HEK293T (cell line): ENCODE measurements at regions not wholly inside any gene's neighbourhood (a gene's known extent, or its start where the extent isn't known, plus 50 kb on each side); places are given as distances from the start of the nearest gene placed in this dataset.

Experiments
- L3MBTL2 ChIP-seq: fragments of 450-650 bp; conservative IDR thresholded peaks from 2 replicates; pipeline ENCODE4 v1.6.1; 2016; ENCODE audit warnings: mild to moderate bottlenecking
- NFRKB ChIP-seq: fragments of 450-650 bp; IDR thresholded peaks from 2 replicates; pipeline ENCODE4 v1.6.1; 2016; ENCODE audit warnings: mild to moderate bottlenecking, moderate library complexity
- SP1 ChIP-seq: fragments of 450-650 bp; IDR thresholded peaks from 2 replicates; pipeline ENCODE4 v1.6.1; 2017
- TARDBP ChIP-seq: fragments of 450-650 bp; IDR thresholded peaks from 2 replicates; pipeline ENCODE4 v1.6.1; 2016
- ZNF384 ChIP-seq: fragments of 450-650 bp; IDR thresholded peaks from 2 replicates; pipeline ENCODE4 v1.6.1; 2016

- TF ChIP-seq ZNF384 (no peak), SP1 (no peak), NFRKB (no peak), TARDBP (no peak), L3MBTL2 (no peak)
Measured at GRCh38 chr5:57408285-57408684, 74.3 kb downstream of the ACTBL2 start.
